ENCODE measurements at regions not wholly inside any gene's neighbourhood (a gene's known extent, or its start where the extent isn't known, plus 50 kb on each side); places are given as distances from the start of the nearest gene placed in this dataset.

DNA sequence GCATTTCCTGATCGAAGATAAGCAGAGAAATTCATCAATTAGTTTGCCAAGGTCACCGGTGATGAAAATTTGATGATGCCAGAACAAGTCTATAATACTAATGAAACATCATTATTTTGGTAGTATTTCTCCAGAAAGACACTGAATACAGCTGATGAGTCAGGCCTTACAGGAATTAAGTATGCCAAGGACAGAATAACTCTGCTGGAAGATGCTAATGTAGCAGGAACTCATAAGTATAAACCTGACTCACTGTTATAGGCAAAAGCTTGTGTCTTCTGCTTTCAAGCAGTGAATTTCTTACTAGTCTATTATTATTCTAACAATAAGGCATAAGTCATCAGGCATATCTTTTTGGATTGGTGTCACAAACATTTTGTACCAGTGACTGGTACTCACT lies 1825.1 kb upstream of the IGFBP7 start:
- Histone ChIP-seq H3K27ac (ENCODE audit: low read depth, low read length) (no peak overlapping the region), H3K4me1 (ENCODE audit: insufficient read depth, low read length) (no peaks in the 10 kb centered on the region), H3K4me2 (ENCODE audit: insufficient read depth, low read length) (no peak overlapping the region), H2AFZ (ENCODE audit: low read length) (no peak overlapping the region), H4K20me1 (ENCODE audit: insufficient read depth, low read length) (no peaks in the 10 kb centered on the region), H3K9me3 (ENCODE audit: low read depth, low read length) (no peaks in the 10 kb centered on the region), H3K79me2 (ENCODE audit: insufficient read depth, low read length) (no peaks in the 10 kb centered on the region), H3K36me3 (ENCODE audit: insufficient read depth, low read length) (no peaks in the 10 kb centered on the region), H3K27me3 (ENCODE audit: insufficient read depth, low read length) (no peaks in the 10 kb centered on the region), H3K4me3 (ENCODE audit: insufficient read depth, low read length) (no peak overlapping the region)
- DNase-seq (ENCODE audit: insufficient read length, low spot score, missing footprints) = no peak
- TF ChIP-seq, protein P1, sequence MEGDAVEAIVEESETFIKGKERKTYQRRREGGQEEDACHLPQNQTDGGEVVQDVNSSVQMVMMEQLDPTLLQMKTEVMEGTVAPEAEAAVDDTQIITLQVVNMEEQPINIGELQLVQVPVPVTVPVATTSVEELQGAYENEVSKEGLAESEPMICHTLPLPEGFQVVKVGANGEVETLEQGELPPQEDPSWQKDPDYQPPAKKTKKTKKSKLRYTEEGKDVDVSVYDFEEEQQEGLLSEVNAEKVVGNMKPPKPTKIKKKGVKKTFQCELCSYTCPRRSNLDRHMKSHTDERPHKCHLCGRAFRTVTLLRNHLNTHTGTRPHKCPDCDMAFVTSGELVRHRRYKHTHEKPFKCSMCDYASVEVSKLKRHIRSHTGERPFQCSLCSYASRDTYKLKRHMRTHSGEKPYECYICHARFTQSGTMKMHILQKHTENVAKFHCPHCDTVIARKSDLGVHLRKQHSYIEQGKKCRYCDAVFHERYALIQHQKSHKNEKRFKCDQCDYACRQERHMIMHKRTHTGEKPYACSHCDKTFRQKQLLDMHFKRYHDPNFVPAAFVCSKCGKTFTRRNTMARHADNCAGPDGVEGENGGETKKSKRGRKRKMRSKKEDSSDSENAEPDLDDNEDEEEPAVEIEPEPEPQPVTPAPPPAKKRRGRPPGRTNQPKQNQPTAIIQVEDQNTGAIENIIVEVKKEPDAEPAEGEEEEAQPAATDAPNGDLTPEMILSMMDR (IDR thresholded peaks at IDR 0.05; ENCODE audit: extremely low read depth, low read depth, low read length) = no peak

DNA sequence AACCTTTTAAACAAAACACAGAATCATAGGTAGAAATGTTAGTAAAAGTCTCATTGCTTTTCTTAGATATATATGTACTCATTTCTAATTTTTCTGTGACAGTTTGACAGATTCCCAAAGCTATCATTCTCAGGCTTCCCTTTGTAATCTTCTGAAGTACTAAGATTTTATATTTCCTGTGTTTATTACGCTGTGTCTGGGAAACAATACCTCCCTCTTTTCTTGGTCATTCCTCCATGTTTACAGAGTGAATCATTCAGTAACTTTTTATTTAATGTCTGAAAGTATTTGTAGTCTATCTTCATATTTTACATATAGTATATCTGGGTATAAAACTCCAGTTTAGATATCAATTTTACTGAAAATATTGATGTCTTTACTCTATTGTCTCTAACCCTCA lies 1826.3 kb upstream of the IGFBP7 start:
- Histone ChIP-seq H3K9me3 (ENCODE audit: low read depth, low read length) (no peaks in the 10 kb centered on the region), H3K27ac (ENCODE audit: low read depth, low read length) (no peak overlapping the region), H4K20me1 (ENCODE audit: insufficient read depth, low read length) (no peaks in the 10 kb centered on the region), H3K79me2 (ENCODE audit: insufficient read depth, low read length) (no peaks in the 10 kb centered on the region), H3K36me3 (ENCODE audit: insufficient read depth, low read length) (no peaks in the 10 kb centered on the region), H3K4me3 (ENCODE audit: insufficient read depth, low read length) (no peak overlapping the region), H2AFZ (ENCODE audit: low read length) (no peak overlapping the region), H3K4me1 (ENCODE audit: insufficient read depth, low read length) (no peaks in the 10 kb centered on the region), H3K27me3 (ENCODE audit: insufficient read depth, low read length) (no peaks in the 10 kb centered on the region), H3K4me2 (ENCODE audit: insufficient read depth, low read length) (no peak overlapping the region)
- TF ChIP-seq, protein P1 (IDR thresholded peaks at IDR 0.05; ENCODE audit: extremely low read depth, low read depth, low read length) = no peak
- no peak for DNase-seq (ENCODE audit: insufficient read length, low spot score, missing footprints)

DNA sequence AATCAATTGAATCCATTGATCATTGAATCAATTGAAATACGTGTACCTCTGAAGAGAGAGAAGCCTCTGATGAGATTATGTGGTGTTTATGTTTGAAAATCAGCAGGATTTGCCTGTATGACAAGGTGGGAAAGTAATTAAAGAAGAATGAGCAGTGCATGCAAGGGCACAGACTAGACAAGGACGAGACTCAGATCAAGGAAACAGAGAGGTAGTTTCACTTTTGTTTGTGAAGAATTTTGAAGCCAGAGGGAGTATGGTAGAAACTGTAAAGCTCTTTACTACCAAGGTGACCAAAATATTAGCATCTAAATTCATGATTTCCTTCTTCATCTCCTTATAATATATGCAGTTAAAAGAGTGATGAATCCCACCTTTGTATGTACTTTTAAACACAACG lies 1830.0 kb upstream of the IGFBP7 start:
- Histone ChIP-seq H3K4me2 (ENCODE audit: insufficient read depth, low read length) (no peak overlapping the region), H4K20me1 (ENCODE audit: insufficient read depth, low read length) (no peaks in the 10 kb centered on the region), H3K9me3 (ENCODE audit: low read depth, low read length) (no peaks in the 10 kb centered on the region), H3K79me2 (ENCODE audit: insufficient read depth, low read length) (no peaks in the 10 kb centered on the region), H2AFZ (ENCODE audit: low read length) (no peak overlapping the region), H3K36me3 (ENCODE audit: insufficient read depth, low read length) (no peaks in the 10 kb centered on the region), H3K4me3 (ENCODE audit: insufficient read depth, low read length) (no peak overlapping the region), H3K27ac (ENCODE audit: low read depth, low read length) (no peak overlapping the region), H3K27me3 (ENCODE audit: insufficient read depth, low read length) (no peaks in the 10 kb centered on the region), H3K4me1 (ENCODE audit: insufficient read depth, low read length) (no peaks in the 10 kb centered on the region)
- TF ChIP-seq, protein P1 (IDR thresholded peaks at IDR 0.05; ENCODE audit: extremely low read depth, low read depth, low read length) = no peak
- no peak for DNase-seq (ENCODE audit: insufficient read length, low spot score, missing footprints)

DNA sequence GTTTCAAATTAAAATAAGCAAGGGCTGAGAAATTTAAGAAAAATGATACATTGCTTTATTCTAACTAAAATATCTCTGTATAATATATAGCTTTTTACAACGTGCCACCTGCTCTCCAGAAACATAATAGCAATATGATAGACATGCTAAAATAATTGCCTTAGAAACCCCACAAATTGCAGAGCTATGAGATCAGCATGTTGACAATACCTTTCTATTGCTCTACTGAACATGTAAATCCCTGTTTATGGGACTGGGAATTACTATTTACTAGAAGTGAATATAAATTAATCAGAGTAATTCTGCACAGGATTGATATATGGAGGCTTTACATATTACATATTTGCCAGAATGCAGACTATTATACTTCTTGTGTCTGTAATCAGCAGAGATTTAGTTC lies 1831.1 kb upstream of the IGFBP7 start:
- Histone ChIP-seq H3K36me3 (ENCODE audit: insufficient read depth, low read length) (no peaks in the 10 kb centered on the region), H2AFZ (ENCODE audit: low read length) (no peak overlapping the region), H3K4me2 (ENCODE audit: insufficient read depth, low read length) (no peak overlapping the region), H4K20me1 (ENCODE audit: insufficient read depth, low read length) (no peaks in the 10 kb centered on the region), H3K9me3 (ENCODE audit: low read depth, low read length) (no peaks in the 10 kb centered on the region), H3K4me1 (ENCODE audit: insufficient read depth, low read length) (no peaks in the 10 kb centered on the region), H3K27me3 (ENCODE audit: insufficient read depth, low read length) (no peaks in the 10 kb centered on the region), H3K27ac (ENCODE audit: low read depth, low read length) (no peak overlapping the region), H3K79me2 (ENCODE audit: insufficient read depth, low read length) (no peaks in the 10 kb centered on the region), H3K4me3 (ENCODE audit: insufficient read depth, low read length) (no peak overlapping the region)
- no peak for DNase-seq (ENCODE audit: insufficient read length, low spot score, missing footprints)
- TF ChIP-seq, protein P1 (IDR thresholded peaks at IDR 0.05; ENCODE audit: extremely low read depth, low read depth, low read length) = no peak

Data from osteoblast (primary cell).